ENCODE measurements at regions not wholly inside any gene's neighbourhood (a gene's known extent, or its start where the extent isn't known, plus 50 kb on each side); places are given as distances from the start of the nearest gene placed in this dataset.

DNA sequence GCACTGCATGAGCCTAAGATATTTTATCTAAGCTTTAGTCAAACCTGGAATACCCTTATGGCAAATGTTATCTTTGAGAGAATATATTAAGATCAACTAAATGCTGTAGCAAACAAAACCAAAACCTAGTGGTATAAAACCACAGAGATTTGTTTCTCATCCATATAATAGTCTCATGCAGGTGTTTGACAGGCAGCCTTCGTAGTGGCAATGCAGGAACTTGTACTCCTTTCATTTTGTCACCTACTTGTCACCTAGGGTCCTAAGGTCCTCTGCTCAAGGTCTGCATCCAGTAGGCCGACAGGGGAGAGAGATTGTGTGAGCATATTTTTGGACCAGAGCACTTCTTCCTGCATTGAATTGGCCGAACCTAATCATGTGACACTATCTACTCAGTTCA, 352.6 kb downstream of the GPR37 start:
- TF ChIP-seq CTCF (IDR thresholded peaks at IDR 0.05) (no peak), POLR2AphosphoS5 (IDR thresholded peaks at IDR 0.05; ENCODE audit: insufficient read depth in 1 of 2, low read depth in 1 of 2) (no peak)

Measured in vagina (tissue), 2 donors.